ENCODE measurements at regions not wholly inside any gene's neighbourhood (a gene's known extent, or its start where the extent isn't known, plus 50 kb on each side); places are given as distances from the start of the nearest gene placed in this dataset.

DNA sequence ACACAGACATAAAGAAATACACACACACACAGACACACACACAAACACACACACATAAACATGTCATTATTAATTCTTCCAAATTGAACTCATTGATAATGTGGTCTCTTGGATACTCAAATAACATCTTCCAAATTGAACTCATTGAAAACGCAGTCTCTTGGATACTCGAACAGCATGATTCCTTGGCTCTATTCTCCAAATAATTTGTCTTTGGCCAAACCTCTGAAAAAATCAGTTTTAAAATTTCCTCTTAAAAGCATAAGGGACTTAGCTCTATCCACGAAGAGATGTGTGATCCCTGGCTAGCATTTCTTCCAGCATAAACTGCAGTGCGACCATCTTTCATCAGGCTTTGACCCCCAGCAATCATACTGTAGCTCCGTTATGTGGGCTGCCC lies 296.6 kb downstream of the IRX2 start:
- ChIA-PET POLR2A (no interaction called here), CTCF (no interaction called here)
- Histone ChIP-seq H3K27me3 (ENCODE audit: control insufficient read depth, insufficient read depth, low read length) (no peaks in the 10 kb centered on the region), H3K4me3 (ENCODE audit: low read depth, low read length) (no peak overlapping the region), H3K36me3 (ENCODE audit: control insufficient read depth, insufficient read depth, low read length) (no peaks in the 10 kb centered on the region)
- TF ChIP-seq, protein P1, sequence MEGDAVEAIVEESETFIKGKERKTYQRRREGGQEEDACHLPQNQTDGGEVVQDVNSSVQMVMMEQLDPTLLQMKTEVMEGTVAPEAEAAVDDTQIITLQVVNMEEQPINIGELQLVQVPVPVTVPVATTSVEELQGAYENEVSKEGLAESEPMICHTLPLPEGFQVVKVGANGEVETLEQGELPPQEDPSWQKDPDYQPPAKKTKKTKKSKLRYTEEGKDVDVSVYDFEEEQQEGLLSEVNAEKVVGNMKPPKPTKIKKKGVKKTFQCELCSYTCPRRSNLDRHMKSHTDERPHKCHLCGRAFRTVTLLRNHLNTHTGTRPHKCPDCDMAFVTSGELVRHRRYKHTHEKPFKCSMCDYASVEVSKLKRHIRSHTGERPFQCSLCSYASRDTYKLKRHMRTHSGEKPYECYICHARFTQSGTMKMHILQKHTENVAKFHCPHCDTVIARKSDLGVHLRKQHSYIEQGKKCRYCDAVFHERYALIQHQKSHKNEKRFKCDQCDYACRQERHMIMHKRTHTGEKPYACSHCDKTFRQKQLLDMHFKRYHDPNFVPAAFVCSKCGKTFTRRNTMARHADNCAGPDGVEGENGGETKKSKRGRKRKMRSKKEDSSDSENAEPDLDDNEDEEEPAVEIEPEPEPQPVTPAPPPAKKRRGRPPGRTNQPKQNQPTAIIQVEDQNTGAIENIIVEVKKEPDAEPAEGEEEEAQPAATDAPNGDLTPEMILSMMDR (IDR thresholded peaks at IDR 0.05; ENCODE audit: insufficient read depth, low read depth, low read length): no peak
- no peak for DNase-seq (ENCODE audit: low read depth)

DNA sequence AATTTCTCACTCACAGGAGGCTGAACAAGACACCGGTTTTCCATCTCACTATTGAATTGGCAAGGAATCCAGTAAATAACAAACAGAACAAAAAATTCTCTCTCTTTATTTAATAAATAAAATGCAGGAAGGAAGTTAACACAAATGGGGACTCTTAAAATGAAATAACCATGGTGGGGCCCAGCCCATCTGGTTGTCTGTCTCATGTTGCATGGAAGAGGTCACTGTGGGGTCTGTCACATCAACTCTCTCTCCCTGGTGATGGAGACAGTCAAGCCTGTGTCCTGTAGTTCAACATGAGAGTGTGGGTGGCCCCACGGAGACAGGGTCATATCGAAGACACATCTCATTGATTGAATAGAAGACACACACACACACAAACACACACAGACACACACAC lies 297.7 kb downstream of the IRX2 start:
- CTCF ChIA-PET: no interaction called here
- Histone ChIP-seq H3K36me3 (ENCODE audit: control insufficient read depth, insufficient read depth, low read length) (no peaks in the 10 kb centered on the region), H3K4me3 (ENCODE audit: low read depth, low read length) (no peak overlapping the region), H3K27me3 (ENCODE audit: control insufficient read depth, insufficient read depth, low read length) (no peaks in the 10 kb centered on the region)
- POLR2A ChIA-PET: no interaction called here
- TF ChIP-seq, protein P1 (IDR thresholded peaks at IDR 0.05; ENCODE audit: insufficient read depth, low read depth, low read length): no peak
- no peak for DNase-seq (ENCODE audit: low read depth)

GRCh38 chr5:2451100-2451499 lies 300.4 kb downstream of the IRX2 start:
- Histone ChIP-seq H3K4me3 (ENCODE audit: low read depth, low read length) (no peak overlapping the region), H3K27me3 (ENCODE audit: control insufficient read depth, insufficient read depth, low read length) (no peaks in the 10 kb centered on the region), H3K36me3 (ENCODE audit: control insufficient read depth, insufficient read depth, low read length) (no peaks in the 10 kb centered on the region)
- no peak for DNase-seq (ENCODE audit: low read depth)
- ChIA-PET POLR2A (no interaction called here), CTCF (no interaction called here)
- TF ChIP-seq, protein P1 (IDR thresholded peaks at IDR 0.05; ENCODE audit: insufficient read depth, low read depth, low read length): no peak

DNA sequence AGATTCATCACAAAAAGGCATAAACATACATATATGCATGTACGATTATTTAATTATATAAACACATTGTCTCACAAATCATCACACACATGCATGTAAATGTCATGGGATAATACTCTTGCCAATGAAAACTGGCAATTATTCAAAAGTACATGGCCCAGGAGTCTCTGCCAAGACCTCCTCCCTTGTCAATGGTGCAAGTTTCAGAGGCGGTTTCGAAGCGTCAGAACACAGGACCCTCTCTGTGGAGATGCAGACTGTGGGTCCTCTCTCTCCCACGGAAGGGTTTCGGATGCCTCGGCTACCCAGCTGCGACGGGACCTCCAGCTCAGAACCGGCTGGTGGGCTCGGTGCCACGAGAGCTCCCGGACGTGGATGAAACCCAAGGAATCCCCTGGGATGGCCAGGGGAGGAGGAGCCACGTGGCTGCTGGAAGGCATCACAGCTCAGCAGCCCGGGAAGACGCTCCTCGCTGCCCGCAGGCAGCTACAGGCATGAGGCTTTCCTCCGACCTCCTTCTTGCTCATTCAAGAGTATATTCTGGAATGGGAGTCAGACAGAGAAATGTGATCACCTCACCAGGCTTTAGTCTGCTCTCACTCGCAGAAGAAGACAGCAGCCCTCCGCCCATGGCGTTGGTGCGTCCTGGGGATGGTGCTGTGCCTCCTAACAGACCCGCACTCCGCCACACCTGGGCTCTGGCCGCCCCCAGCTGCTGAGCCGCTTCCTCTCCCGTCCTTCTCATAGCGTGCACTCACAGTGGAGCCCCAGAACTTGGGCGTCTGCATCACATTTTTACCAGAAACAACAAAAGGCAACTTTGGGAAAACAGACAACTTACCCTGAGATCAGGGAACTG lies 308.8 kb downstream of the IRX2 start:
- TF ChIP-seq, protein P1 (IDR thresholded peaks at IDR 0.05; ENCODE audit: insufficient read depth, low read depth, low read length): no peak
- Histone ChIP-seq H3K4me3 (ENCODE audit: low read depth, low read length) (no peak overlapping the region), H3K36me3 (ENCODE audit: control insufficient read depth, insufficient read depth, low read length) (no peaks in the 10 kb centered on the region), H3K27me3 (ENCODE audit: control insufficient read depth, insufficient read depth, low read length) (no peaks in the 10 kb centered on the region)
- CTCF ChIA-PET: no interaction called here
- POLR2A ChIA-PET: no interaction called here
- DNase-seq (ENCODE audit: low read depth): no peak

DNA sequence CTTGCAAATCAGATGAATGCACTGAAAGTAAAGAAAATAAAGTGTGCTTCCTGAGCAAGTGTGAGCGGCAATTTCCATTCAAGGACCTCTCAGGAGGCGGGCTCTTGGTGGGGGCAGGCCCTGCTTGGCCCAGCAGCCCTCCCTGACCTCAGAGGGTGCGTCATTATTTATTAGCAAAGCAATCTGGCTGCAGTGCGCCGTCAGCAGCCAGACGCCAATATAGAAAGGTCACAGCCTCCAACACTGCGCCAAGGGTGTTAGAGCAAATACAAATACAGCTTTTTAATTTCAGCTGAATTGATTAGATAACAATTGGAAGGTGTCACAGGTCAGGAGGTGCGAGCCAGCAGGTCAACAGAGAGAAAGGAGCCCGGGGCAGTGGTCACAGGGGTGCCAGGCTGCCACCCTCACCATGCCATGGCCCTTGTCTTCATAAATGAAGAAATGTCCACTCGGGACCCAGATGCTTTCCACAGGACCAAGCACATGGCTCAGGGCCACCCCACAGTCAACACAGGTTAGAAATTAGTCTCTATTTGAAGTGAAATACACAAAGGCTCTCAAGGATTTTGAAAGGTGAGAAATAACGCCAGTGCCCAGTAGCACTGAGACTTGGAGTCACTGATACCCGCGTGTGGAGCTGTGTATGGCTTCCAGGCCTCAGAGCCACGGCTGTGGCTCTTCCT lies 309.8 kb downstream of the IRX2 start:
- Histone ChIP-seq H3K27me3 (ENCODE audit: control insufficient read depth, insufficient read depth, low read length) (no peaks in the 10 kb centered on the region), H3K4me3 (ENCODE audit: low read depth, low read length) (no peak overlapping the region), H3K36me3 (ENCODE audit: control insufficient read depth, insufficient read depth, low read length) (no peaks in the 10 kb centered on the region)
- POLR2A ChIA-PET: no interaction called here
- CTCF ChIA-PET: no interaction called here
- TF ChIP-seq, protein P1 (IDR thresholded peaks at IDR 0.05; ENCODE audit: insufficient read depth, low read depth, low read length): no peak
- DNase-seq (ENCODE audit: low read depth): no peak

Data from BJ (cell line).